OCI-LY7 (cell line): ENCODE measurements at regions not wholly inside any gene's neighbourhood (a gene's known extent, or its start where the extent isn't known, plus 50 kb on each side); places are given as distances from the start of the nearest gene placed in this dataset.

ENCODE experiments used
- BruUV-seq: library from RNA; stranded (reverse); fragments of 400-500 nt; replicated peaks from 2 replicates; lab custom pipeline; 2021; lab: Mats Ljungman, UMichigan
- CTCF ChIA-PET: fragments of 300-600 bp; sonication (Branson Sonifier 250); formaldehyde crosslinking; loops from one replicate; lab custom pipeline; 2022; ENCODE audit warnings: antibody characterized with exemption; ENCODE audit not compliant: unreplicated experiment; lab: Charles Lee
- POLR2A ChIA-PET: fragments of 300-600 bp; sonication (Branson Sonifier 250); formaldehyde crosslinking; loops from one replicate; lab custom pipeline; 2022; ENCODE audit warnings: antibody characterized with exemption; lab: Charles Lee
- DNase-seq: peaks from one replicate; pipeline ENCODE4 v3.0.0-alpha.2; 2015; ENCODE audit warnings: low spot score
- H2AFZ ChIP-seq: fragments of 200-600 bp; sonication (generic), shearing (Covaris generic); 2 replicates; pipeline ENCODE4 v1.6.1; 2014; ENCODE audit warnings: mild to moderate bottlenecking, antibody characterized with exemption, low read length, moderate library complexity
- H3K27ac ChIP-seq: fragments of 200-600 bp; sonication (generic); 2 replicates; pipeline ENCODE4 v1.5.1; 2014; ENCODE audit warnings: mixed run types, low read depth, mild to moderate bottlenecking, moderate library complexity, low read length, inconsistent platforms; ENCODE audit not compliant: poor library complexity, severe bottlenecking
- H3K36me3 ChIP-seq: fragments of 200-600 bp; sonication (generic); 2 replicates; pipeline ENCODE4 v1.6.1; 2014; ENCODE audit warnings: mild to moderate bottlenecking, antibody characterized with exemption, low read length, moderate library complexity, mixed read lengths; ENCODE audit not compliant: insufficient read depth
- H3K4me1 ChIP-seq: fragments of 200-600 bp; sonication (generic); 2 replicates; pipeline ENCODE4 v1.5.1; 2014; ENCODE audit warnings: mild to moderate bottlenecking, low read length; ENCODE audit not compliant: insufficient read depth, poor library complexity, severe bottlenecking
- H3K4me2 ChIP-seq: fragments of 200-600 bp; sonication (generic); 2 replicates; pipeline ENCODE4 v1.6.1; 2014; ENCODE audit warnings: mild to moderate bottlenecking, low read length
- H3K4me3 ChIP-seq: fragments of 200-600 bp; sonication (generic); 2 replicates; pipeline ENCODE4 v1.5.1; 2014; ENCODE audit warnings: mild to moderate bottlenecking, low read depth, low read length; ENCODE audit not compliant: poor library complexity, severe bottlenecking
- H3K79me2 ChIP-seq: fragments of 200-600 bp; sonication (generic); 2 replicates; pipeline ENCODE4 v1.6.1; 2016; ENCODE audit warnings: low read depth, mild to moderate bottlenecking, low read length, moderate library complexity, mixed read lengths; ENCODE audit not compliant: insufficient read depth
- H3K9me2 ChIP-seq: fragments of 200-600 bp; sonication (generic); 2 replicates; pipeline ENCODE4 v1.6.1; 2016; ENCODE audit warnings: mild to moderate bottlenecking, low read length, mixed read lengths; ENCODE audit not compliant: insufficient read depth
- H3K9me3 ChIP-seq: fragments of 200-600 bp; sonication (generic); 2 replicates; pipeline ENCODE4 v1.6.1; 2014; ENCODE audit warnings: mild to moderate bottlenecking, mixed run types, low read length, mixed read lengths
- H4K20me1 ChIP-seq: fragments of 200-600 bp; sonication (generic); 2 replicates; pipeline ENCODE4 v1.6.1; 2014; ENCODE audit warnings: mild to moderate bottlenecking, antibody characterized with exemption, low read length, moderate library complexity, mixed read lengths; ENCODE audit not compliant: insufficient read depth
- CTCF ChIP-seq: fragments of 200-600 bp; sonication (generic); conservative IDR thresholded peaks from 2 replicates; pipeline ENCODE4 v1.5.1; 2014; ENCODE audit warnings: mild to moderate bottlenecking, antibody characterized with exemption, low read length, moderate library complexity, mixed read lengths
- EZH2phosphoT487 ChIP-seq: fragments of 200-600 bp; sonication (generic); IDR thresholded peaks from 2 replicates; pipeline ENCODE4 v1.6.1; 2018; ENCODE audit warnings: low read depth, borderline replicate concordance, mild to moderate bottlenecking, mixed run types, antibody characterized with exemption, low read length, moderate library complexity, mixed read lengths
- intact Hi-C: fragments of 100-400 bp; cut with micrococcal nuclease; formaldehyde crosslinking; loops from one replicate; pipeline ENCODE4 v1.10.0; 2022; ENCODE audit not compliant: unreplicated experiment

GRCh38 chr15:26210980-26211379 is 347.9 kb upstream of the ATP10A start:
- intact Hi-C loops: no loop called here
- no peaks in the 10 kb centered on the region for H4K20me1 ChIP-seq
- H3K9me2 ChIP-seq: no peaks in the 10 kb centered on the region

GRCh38 chr15:26201177-26201858 is 338.2 kb upstream of the ATP10A start:
- Histone ChIP-seq H3K4me2 (no peak overlapping the region), H3K27ac (no peak overlapping the region), H4K20me1 (no peaks in the 10 kb centered on the region), H3K4me3 (no peak overlapping the region), H3K79me2 (no peaks in the 10 kb centered on the region), H3K9me2 (no peaks in the 10 kb centered on the region), H3K4me1 (no peaks in the 10 kb centered on the region), H3K9me3 (no peaks in the 10 kb centered on the region), H2AFZ (no peak overlapping the region), H3K36me3 (no peaks in the 10 kb centered on the region)
- ChIA-PET CTCF (no interaction called here), POLR2A (no interaction called here)
- no peak for TF ChIP-seq CTCF
- TF ChIP-seq EZH2phosphoT487: no peak
- no TSS peak for BruUV-seq
- no peak for DNase-seq
- intact Hi-C loops: no loop called here

More at GRCh38 chr15:26210980-26211379, 347.9 kb upstream of the ATP10A start:
- TF ChIP-seq EZH2phosphoT487: no peak
- no peak for TF ChIP-seq CTCF
- ChIA-PET POLR2A (interaction anchor here (1.0 kb wide), 1 partner anchor 9 kb away, joined by 3 read pairs; no protein-coding TSS in a partner anchor), CTCF (no interaction called here)
- no peak for DNase-seq
- Histone ChIP-seq H3K4me1 (no peaks in the 10 kb centered on the region), H3K4me2 (no peak overlapping the region), H3K36me3 (no peaks in the 10 kb centered on the region), H3K79me2 (no peaks in the 10 kb centered on the region), H3K27ac (no peak overlapping the region), H3K9me3 (no peaks in the 10 kb centered on the region), H3K4me3 (no peak overlapping the region), H2AFZ (no peak overlapping the region)
- BruUV-seq: no TSS peak

GRCh38 chr15:26200427-26200826 is 337.3 kb upstream of the ATP10A start:
- POLR2A ChIA-PET: no interaction called here
- CTCF ChIA-PET: no interaction called here
- Histone ChIP-seq H3K9me2 (no peaks in the 10 kb centered on the region), H2AFZ (no peak overlapping the region), H3K4me1 (no peaks in the 10 kb centered on the region), H3K4me2 (no peak overlapping the region), H3K36me3 (no peaks in the 10 kb centered on the region), H4K20me1 (no peaks in the 10 kb centered on the region), H3K79me2 (no peaks in the 10 kb centered on the region), H3K9me3 (no peaks in the 10 kb centered on the region), H3K4me3 (no peak overlapping the region), H3K27ac (no peak overlapping the region)
- DNase-seq: no peak
- BruUV-seq: no TSS peak
- TF ChIP-seq EZH2phosphoT487: no peak
- TF ChIP-seq CTCF: no peak
- intact Hi-C loops: no loop called here
